ENCODE measurements at regions not wholly inside any gene's neighbourhood (a gene's known extent, or its start where the extent isn't known, plus 50 kb on each side); places are given as distances from the start of the nearest gene placed in this dataset.
A peak's percentile ranks its signal among the peaks of the same experiment; 100 is the strongest.

DNA sequence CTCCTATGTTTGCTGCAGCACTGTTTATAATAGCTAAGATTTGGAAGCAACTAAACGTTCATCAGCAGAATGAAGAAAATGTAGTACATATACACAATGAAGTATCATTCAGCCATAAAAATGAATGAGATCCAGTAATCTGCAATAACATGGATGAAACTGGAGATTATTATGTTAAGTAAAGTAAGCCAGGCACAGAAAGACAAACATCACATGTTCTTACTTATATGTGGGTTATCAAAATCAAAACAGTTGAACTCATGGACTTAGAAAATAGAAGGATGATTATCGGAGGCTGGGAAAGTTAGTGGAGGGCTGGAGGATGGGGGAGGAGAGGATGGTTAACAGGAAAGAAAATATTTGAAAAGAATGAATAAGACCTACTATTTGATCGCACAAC, 1017.6 kb downstream of the KCNT2 start:
- TF ChIP-seq ZNF70 (CRISPR knock-in tag; IDR thresholded peaks at IDR 0.05) (no peak), TOX (CRISPR knock-in tag; IDR thresholded peaks at IDR 0.05; ENCODE audit: borderline replicate concordance) (no peak), SNAI2 (CRISPR knock-in tag; IDR thresholded peaks at IDR 0.05) (no peak), PATZ1 (CRISPR knock-in tag; IDR thresholded peaks at IDR 0.05; ENCODE audit: borderline replicate concordance) (no peak), PPARA (CRISPR knock-in tag; IDR thresholded peaks at IDR 0.05; ENCODE audit: borderline replicate concordance) (no peak), CSRNP3 (CRISPR knock-in tag; IDR thresholded peaks at IDR 0.05) (no peak), ZC3H10 (CRISPR knock-in tag; IDR thresholded peaks at IDR 0.05) (no peak), GLIS3 (CRISPR knock-in tag; IDR thresholded peaks at IDR 0.05) (no peak), ZFP30 (CRISPR knock-in tag; IDR thresholded peaks at IDR 0.05) (no peak), RARB (CRISPR knock-in tag; IDR thresholded peaks at IDR 0.05) (no peak)
- ATAC-seq = no peak

DNA sequence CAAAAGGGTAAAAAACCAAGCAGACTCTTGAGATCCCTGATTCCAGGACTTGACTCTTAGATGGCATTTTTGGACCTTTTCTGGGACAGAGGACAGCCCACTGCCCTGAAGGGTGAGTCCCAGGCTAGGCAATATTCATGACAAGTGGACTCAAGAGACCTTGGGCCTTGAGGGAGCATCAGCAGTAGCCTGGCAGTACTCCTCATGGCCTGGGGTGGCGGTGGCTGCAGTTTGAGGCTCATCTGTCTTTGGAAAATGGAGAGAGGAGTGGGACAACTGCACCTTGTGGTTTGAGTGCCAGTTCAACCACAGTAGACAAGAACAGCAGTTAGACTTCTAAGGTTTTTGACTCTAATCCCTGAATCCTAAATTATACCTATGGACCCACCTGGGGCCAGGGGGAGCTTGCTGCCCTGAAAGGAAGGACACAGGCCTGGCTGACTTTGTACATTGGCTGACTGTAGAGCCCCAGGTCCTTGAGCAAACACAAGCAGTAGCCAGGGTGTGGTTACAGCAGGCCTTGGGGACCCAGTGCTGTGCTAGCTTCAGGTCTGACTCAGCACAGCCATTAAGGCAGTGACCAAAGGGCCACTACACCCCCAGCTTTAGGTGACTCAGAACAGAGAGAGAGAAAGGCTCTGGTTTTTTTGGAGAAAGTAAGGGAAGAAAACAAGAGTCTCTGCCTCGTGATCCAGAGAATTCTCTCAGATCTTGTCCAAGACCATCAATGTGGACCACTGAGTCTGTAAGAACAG, 1023.2 kb downstream of the KCNT2 start:
- TF ChIP-seq ZNF70 (CRISPR knock-in tag; IDR thresholded peaks at IDR 0.05) = no peak
- TF ChIP-seq ZC3H10 (CRISPR knock-in tag; IDR thresholded peaks at IDR 0.05) = no peak
- no peak for TF ChIP-seq CSDC2 (CRISPR knock-in tag; IDR thresholded peaks at IDR 0.05)
- no peak for TF ChIP-seq OSR1 (CRISPR knock-in tag; IDR thresholded peaks at IDR 0.05)
- no peak for TF ChIP-seq ZFP30 (CRISPR knock-in tag; IDR thresholded peaks at IDR 0.05)
- no peak for TF ChIP-seq ISL1 (CRISPR knock-in tag; IDR thresholded peaks at IDR 0.05)
- TF ChIP-seq PPARA (CRISPR knock-in tag; IDR thresholded peaks at IDR 0.05; ENCODE audit: borderline replicate concordance) = no peak
- TF ChIP-seq ARNTL (CRISPR knock-in tag; IDR thresholded peaks at IDR 0.05; ENCODE audit: borderline replicate concordance, low read depth) = no peak
- TF ChIP-seq, protein P1, sequence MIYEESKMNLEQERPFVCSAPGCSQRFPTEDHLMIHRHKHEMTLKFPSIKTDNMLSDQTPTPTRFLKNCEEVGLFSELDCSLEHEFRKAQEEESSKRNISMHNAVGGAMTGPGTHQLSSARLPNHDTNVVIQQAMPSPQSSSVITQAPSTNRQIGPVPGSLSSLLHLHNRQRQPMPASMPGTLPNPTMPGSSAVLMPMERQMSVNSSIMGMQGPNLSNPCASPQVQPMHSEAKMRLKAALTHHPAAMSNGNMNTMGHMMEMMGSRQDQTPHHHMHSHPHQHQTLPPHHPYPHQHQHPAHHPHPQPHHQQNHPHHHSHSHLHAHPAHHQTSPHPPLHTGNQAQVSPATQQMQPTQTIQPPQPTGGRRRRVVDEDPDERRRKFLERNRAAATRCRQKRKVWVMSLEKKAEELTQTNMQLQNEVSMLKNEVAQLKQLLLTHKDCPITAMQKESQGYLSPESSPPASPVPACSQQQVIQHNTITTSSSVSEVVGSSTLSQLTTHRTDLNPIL (CRISPR knock-in tag; IDR thresholded peaks at IDR 0.05; ENCODE audit: low read depth) = no peak
- no peak for TF ChIP-seq BACH2 (CRISPR knock-in tag; IDR thresholded peaks at IDR 0.05; ENCODE audit: borderline replicate concordance)
- no peak for TF ChIP-seq POU6F1 (CRISPR knock-in tag; IDR thresholded peaks at IDR 0.05; ENCODE audit: borderline replicate concordance, low read depth)
- no peak for TF ChIP-seq ZNF565 (CRISPR knock-in tag; conservative IDR thresholded peaks at IDR 0.05; ENCODE audit: low read depth)
- no peak for TF ChIP-seq PATZ1 (CRISPR knock-in tag; IDR thresholded peaks at IDR 0.05; ENCODE audit: borderline replicate concordance)
- no peak for ATAC-seq

DNA sequence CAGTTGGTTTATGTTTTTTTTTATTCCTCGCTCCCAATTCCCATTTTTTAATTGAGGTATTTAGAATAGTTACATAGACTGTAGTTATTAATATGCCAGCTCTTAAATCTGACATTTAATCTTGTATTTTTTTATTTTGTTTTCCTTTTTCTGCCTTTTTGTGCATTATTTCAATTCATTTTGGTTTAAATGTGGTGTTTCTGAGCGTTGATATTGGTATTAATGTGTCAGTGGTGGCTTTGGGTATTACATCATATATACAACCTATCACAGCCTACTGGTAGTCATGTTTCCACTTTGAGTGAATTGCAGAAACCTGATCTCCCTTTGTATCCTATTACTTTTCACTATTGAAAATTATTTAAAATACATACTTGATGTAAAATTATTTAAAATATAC, 1027.3 kb downstream of the KCNT2 start:
- peak; percentile 49; the same call in 1 of the 3 replicates for ATAC-seq
- no peak for TF ChIP-seq CSDC2 (CRISPR knock-in tag; IDR thresholded peaks at IDR 0.05)
- no peak for TF ChIP-seq TOX (CRISPR knock-in tag; IDR thresholded peaks at IDR 0.05; ENCODE audit: borderline replicate concordance)
- no peak for TF ChIP-seq RARB (CRISPR knock-in tag; IDR thresholded peaks at IDR 0.05)
- no peak for TF ChIP-seq PPARA (CRISPR knock-in tag; IDR thresholded peaks at IDR 0.05; ENCODE audit: borderline replicate concordance)
- no peak for TF ChIP-seq ZNF8 (CRISPR knock-in tag; IDR thresholded peaks at IDR 0.05)
- no peak for TF ChIP-seq ZFP30 (CRISPR knock-in tag; IDR thresholded peaks at IDR 0.05)
- no peak for TF ChIP-seq BACH2 (CRISPR knock-in tag; IDR thresholded peaks at IDR 0.05; ENCODE audit: borderline replicate concordance)
